ENCODE measurements at regions not wholly inside any gene's neighbourhood (a gene's known extent, or its start where the extent isn't known, plus 50 kb on each side); places are given as distances from the start of the nearest gene placed in this dataset.

GRCh38 chr4:89364541-89364940 lies 56.9 kb upstream of the GPRIN3 start:
- TF ChIP-seq CTCF (conservative IDR thresholded peaks at IDR 0.05; ENCODE audit: low read length): no peak
- no peak overlapping the region for H3K4me3 ChIP-seq (ENCODE audit: low read length)
- no peak for DNase-seq (ENCODE audit: low read depth)

GRCh38 chr4:89363786-89364185 lies 56.2 kb upstream of the GPRIN3 start:
- no peak overlapping the region for H3K4me3 ChIP-seq (ENCODE audit: low read length)
- TF ChIP-seq CTCF (conservative IDR thresholded peaks at IDR 0.05; ENCODE audit: low read length): no peak
- no peak for DNase-seq (ENCODE audit: low read depth)

- H3K4me3 ChIP-seq (ENCODE audit: low read length): no peak overlapping the region
- no peak for DNase-seq (ENCODE audit: low read depth)
- no peak for TF ChIP-seq CTCF (conservative IDR thresholded peaks at IDR 0.05; ENCODE audit: low read length)
These were observed 51.5 kb upstream of the GPRIN3 start for GRCh38 chr4:89358935-89359638.

- no peak overlapping the region for H3K4me3 ChIP-seq (ENCODE audit: low read length)
- no peak for DNase-seq (ENCODE audit: low read depth)
- no peak for TF ChIP-seq CTCF (conservative IDR thresholded peaks at IDR 0.05; ENCODE audit: low read length)
These were observed 50.2 kb upstream of the GPRIN3 start for GRCh38 chr4:89357787-89358186.

Measured in AG10803 (cell line).